Suppressor macrophage treated with lipopolysaccharide for 4 hours (primary cell): ENCODE measurements at regions not wholly inside any gene's neighbourhood (a gene's known extent, or its start where the extent isn't known, plus 50 kb on each side); places are given as distances from the start of the nearest gene placed in this dataset.

Experiments used
- DNase-seq: peaks from one replicate; pipeline ENCODE4 v3.0.0-alpha.2; 2020

DNA sequence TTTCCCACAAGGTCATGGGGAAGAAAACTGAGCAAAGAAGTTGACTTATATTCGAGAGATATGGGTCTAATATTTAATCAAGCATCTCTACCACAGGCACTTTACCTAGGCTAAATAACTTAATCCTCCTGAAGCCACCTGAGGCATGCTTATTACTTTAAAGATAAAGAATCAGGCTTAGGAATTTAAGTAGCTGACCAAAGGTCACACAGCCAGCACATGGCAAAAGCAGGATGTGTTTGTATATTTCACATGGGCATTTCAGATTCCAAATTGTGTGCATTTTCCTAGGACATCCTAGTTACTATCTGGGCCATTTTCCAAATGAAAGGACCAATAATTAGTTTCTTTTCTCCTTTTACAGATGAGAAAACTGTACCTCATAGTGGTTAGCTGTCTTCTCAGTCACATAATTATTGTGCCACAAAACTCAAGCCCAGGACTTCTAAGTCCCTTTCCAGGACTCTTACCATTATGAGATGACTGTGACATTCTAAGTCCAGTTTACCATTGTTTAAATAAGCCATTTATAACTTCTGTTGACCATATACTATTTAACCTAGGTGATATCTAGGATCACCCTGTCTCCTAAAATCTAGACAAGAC is 112.1 kb upstream of the ZC3H12C start:
- DNase-seq: no peak

- DNase-seq: no peak
Measured at GRCh38 chr11:109983358-109983757, 109.8 kb upstream of the ZC3H12C start.

- DNase-seq: peak; percentile 84
Measured at GRCh38 chr11:109984634-109985289, 108.4 kb upstream of the ZC3H12C start.

GRCh38 chr11:109986488-109986887 is 106.7 kb upstream of the ZC3H12C start:
- no peak for DNase-seq

- DNase-seq: no peak
Measured at GRCh38 chr11:109991835-109992234, 101.4 kb upstream of the ZC3H12C start.

- no peak for DNase-seq
Measured at GRCh38 chr11:109993786-109994185, 99.4 kb upstream of the ZC3H12C start.

- DNase-seq: no peak
Measured at GRCh38 chr11:109994907-109995306, 98.3 kb upstream of the ZC3H12C start.

- no peak for DNase-seq
Measured at GRCh38 chr11:109996060-109996459, 97.1 kb upstream of the ZC3H12C start.

DNA sequence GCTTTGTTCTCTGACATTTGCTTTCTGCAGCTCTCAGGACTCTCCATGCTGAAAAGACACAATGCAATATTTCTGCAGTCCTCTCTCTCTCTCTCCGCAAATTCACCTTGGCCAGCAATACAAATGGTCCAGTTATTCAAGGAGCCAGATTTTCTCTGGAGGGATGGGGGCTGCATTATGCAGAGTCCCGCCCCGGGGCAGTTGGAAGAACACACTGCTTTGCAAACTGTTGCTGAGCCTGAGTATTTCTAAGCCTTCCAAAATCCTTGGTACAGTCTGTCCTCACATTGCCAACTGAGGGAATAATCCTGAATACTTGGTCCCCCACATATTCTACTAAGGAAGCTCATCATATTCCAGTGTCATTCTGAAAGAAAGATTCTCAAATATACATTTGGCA is 94.3 kb upstream of the ZC3H12C start:
- no peak for DNase-seq

GRCh38 chr11:110000031-110000502 is 93.1 kb upstream of the ZC3H12C start:
- DNase-seq: peak; percentile 96

- no peak for DNase-seq
Measured at GRCh38 chr11:110000850-110001249, 92.3 kb upstream of the ZC3H12C start.

DNA sequence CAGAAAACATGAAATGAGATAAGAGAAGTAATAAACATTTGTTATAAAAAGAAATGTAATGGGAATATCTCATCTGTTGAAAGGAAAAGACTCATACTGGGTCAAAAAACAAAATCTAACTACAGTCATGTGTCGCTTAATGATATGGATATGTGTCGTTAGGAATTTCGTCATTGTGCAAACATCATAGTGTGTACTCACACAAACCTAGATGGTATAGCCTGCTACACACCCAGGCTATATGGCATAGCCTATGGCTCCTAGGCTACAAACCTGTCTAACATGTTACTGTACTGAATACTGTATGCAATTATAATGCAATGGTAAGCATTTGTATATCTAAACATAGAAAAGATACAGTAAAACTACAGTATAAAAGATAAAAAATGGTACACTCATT is 89.8 kb upstream of the ZC3H12C start:
- DNase-seq: no peak

DNA sequence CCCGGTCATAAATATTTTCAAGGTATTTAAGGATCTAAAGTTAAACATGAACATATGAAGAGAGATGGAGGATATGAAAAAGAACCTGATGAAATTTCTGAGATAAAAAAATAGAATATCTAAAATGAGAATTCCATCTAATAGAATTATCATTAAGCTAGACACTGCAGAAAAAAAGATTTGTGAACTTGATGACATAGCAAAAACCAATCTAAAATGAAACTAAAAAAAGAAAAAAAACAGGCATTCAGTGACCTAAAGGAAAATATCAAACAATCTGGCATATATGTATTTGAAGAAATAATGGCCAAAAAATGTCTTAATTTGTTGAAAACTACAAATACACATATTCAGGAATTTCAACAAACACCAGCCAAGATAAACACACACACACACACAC is 81.6 kb upstream of the ZC3H12C start:
- DNase-seq: no peak

DNA sequence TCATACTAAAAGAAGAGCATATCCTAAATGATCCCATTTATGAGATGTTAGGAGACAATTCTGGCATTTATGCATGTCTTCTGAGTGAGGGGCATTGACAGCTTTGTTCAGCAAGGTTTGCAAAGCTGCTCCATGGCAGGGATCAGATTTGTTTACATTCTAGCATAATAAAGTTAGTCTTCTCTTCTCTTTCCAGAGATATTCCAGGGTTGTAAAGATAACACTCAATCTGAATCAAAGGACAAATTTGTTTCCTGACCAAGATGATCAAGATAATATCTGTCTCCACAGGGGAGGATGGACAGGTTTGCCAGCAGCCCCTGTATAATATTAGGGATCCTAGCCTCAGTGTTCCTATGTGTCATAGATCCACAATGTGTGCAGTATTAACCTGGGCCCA is 77.5 kb upstream of the ZC3H12C start:
- no peak for DNase-seq

GRCh38 chr11:110019675-110020074 is 73.5 kb upstream of the ZC3H12C start:
- no peak for DNase-seq

DNA sequence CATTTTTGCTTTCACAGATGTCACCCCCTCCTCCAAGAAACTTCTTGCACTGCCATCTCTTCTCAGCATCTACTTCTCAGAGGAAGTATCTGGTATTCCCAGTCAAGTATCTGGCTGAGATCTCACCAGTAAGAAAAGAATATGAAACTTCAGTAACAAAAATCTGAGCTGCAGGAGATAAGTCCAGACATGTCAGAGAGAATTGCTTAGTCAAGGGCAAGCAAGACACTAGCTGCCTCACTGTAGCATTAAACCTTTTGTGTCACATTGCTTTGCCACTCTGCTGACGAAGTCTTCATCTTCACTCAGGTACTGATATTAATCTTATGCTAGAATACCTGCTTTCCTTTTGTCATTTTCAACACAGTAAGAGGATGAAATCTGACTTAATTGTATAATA is 70.6 kb upstream of the ZC3H12C start:
- no peak for DNase-seq

DNA sequence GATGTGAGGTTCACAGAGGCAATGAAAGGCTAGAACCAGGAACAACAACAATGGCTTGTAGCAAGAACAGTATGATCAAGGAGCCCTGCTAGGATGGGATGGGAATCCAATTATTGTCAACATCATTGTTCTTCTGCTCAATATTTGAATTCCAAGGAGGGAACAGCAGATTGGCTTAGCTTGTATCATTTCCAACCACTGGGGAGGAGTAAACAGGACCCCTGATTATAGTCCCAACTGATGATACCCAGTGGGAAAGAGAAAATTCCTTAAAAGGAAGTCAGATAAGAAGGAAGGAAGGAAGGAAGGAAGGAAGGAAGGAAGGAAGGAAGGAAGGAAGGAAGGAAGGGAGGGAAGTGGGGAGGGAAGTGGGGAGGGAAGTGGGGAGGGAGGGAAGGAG is 69.5 kb upstream of the ZC3H12C start:
- no peak for DNase-seq

- peak; percentile 96 for DNase-seq
Measured at GRCh38 chr11:110026858-110027626, 66.2 kb upstream of the ZC3H12C start.

DNA sequence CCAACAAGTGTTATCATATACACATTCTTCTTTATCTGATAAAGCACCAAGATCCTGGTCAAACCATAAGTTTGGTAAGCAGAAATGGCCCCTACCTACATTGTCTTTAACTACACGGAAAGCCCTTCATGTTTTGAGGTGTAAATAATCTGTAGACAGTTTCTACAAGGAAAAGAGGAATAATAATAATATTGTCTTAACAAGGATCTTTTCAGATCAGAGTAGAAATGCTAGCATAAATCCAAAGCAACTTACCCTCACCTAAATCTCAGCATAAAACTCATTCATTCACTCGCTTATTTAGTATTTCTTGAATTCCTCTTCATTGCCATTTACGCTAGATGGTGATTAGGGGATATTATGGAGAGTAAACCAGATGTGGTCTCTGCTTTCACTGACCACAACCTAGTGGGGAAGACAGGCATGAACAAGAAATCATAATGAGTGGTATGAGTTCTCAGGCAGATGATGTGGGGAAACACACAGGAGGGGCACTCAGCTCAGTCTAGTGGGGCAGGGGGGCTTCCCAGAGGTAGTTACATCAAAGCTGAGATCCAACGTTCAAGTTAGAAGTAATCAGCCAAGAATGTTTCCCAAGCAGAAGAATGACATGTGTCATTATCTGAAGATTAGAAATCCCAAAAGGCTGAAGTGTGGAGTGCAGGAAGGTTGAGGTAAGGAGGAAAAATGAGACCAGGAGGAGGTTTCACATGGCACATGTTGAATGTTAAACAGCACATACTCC is 65.4 kb upstream of the ZC3H12C start:
- no peak for DNase-seq

DNA sequence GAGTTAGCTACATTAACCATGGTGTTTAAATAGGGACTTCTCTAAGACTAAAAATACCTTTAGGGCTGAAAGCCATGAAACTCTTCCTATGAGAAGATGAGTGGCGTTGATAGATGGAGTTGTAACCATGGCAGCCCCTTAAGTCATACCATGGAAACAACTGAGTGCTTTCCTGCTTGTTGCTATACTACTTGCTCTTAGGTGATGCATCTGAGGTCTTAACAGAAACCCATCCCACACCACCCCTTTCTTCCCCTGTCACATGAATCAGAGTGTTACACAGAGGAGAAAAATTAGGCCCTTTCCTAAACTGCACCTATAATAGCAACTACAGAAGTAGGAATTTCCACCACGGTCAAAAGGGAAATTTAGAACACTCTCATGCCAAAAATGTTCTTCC is 64.3 kb upstream of the ZC3H12C start:
- no peak for DNase-seq

DNA sequence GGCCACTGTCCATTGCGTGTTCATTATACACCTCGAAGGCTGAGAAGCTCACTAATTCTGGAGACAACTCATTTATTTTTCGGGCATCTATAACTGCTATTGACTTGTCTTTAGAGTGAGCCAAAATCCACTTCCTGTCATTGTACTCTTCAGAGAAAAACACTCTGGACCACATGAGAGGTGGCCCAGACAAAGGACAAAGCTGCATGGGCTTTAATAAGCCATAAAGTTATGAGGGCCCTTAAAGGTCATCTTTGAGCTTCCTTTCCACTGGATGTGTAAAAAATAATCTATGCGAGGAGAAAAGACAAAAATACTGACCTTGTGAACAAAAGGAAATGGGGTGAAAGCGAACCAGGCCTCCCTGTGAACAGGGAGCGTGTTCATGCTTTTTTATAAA is 63.5 kb upstream of the ZC3H12C start:
- DNase-seq: no peak

- DNase-seq: no peak
Measured at GRCh38 chr11:110031171-110031570, 62.0 kb upstream of the ZC3H12C start.

DNA sequence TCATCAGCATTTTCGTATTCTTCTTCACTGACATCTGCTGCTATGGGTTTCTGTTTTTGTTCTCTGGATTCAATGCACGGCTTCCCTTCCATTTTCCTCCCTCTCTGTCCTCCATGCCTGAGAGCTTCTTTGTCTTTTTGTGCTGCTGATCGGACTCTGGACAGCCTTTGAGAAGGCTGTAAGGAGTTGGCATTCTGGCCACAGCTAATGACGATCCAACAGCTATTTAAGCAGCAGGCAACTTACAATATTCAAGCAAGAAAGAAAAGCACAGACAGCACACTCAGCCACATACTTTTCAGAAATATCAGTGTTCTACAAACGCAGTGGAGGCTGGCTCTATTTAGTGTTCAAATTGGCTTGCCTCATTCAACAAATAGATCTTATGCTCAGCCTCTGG is 60.9 kb upstream of the ZC3H12C start:
- DNase-seq: no peak
